ENCODE measurements at regions not wholly inside any gene's neighbourhood (a gene's known extent, or its start where the extent isn't known, plus 50 kb on each side); places are given as distances from the start of the nearest gene placed in this dataset.

DNA sequence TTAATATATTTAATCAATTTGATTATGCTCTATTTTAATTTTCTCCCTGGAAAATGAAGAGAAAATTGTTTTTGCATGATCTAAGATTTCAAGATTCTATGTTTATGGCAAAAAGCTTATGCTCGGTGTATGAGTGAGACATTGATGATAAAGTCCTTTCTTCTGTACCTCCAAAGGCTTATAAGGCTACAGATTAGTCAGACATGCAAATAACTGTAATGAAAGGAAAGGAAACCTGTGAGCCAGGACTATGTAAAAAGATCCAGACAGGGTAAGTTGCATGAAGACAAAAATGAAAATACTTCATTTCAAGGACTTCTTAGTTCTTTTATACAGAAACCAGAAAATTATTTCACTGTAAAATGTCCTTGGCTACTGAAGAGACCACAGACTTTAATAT lies 52.2 kb upstream of the EDIL3 start:
- TF ChIP-seq, protein P1, sequence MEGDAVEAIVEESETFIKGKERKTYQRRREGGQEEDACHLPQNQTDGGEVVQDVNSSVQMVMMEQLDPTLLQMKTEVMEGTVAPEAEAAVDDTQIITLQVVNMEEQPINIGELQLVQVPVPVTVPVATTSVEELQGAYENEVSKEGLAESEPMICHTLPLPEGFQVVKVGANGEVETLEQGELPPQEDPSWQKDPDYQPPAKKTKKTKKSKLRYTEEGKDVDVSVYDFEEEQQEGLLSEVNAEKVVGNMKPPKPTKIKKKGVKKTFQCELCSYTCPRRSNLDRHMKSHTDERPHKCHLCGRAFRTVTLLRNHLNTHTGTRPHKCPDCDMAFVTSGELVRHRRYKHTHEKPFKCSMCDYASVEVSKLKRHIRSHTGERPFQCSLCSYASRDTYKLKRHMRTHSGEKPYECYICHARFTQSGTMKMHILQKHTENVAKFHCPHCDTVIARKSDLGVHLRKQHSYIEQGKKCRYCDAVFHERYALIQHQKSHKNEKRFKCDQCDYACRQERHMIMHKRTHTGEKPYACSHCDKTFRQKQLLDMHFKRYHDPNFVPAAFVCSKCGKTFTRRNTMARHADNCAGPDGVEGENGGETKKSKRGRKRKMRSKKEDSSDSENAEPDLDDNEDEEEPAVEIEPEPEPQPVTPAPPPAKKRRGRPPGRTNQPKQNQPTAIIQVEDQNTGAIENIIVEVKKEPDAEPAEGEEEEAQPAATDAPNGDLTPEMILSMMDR (IDR thresholded peaks at IDR 0.05; ENCODE audit: low read depth, low read length, missing input control): no peak
- no peak for TF ChIP-seq SP1 (IDR thresholded peaks at IDR 0.05)
- no peak for TF ChIP-seq TAF1 (conservative IDR thresholded peaks at IDR 0.05)

All from liver (tissue), 3 donors.